HL-60/S4 treated with retinoic acid at 250 ng/mL for 4 days and 3 days (cell line): ENCODE measurements at regions not wholly inside any gene's neighbourhood (a gene's known extent, or its start where the extent isn't known, plus 50 kb on each side); places are given as distances from the start of the nearest gene placed in this dataset.
"Not testable (repeated sequence)": the region's sequence is repeated elsewhere in the genome, so short reads cannot be mapped to it uniquely, and the experiment has no call there.

Experiments
- in situ Hi-C: fragments of 300-500 bp; cut with MboI; formaldehyde crosslinking; loops from 2 replicates; pipeline ENCODE4 v1.7.0; 2022; ENCODE audit warnings: low sequenced_read_pairs

DNA sequence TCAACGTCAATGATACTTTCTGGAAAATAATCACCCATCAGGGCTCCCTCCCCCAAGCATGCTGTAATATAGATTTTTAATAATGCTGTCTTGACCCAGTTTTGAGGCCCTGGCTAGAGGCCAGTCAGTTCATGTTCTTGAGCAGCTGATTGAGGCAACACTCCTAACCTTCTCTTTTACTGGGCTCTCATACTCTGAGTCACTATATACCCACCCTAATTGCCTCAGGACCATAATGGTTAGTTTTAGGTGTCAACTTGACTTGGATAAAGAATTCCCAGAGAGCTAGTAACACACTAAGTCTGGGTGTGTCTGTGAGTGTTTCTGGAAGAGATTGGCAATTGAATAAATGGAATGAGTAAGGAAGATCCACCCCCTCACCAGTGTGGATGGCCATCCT lies 527.0 kb upstream of the ATP2B1 start:
- in situ Hi-C loops, result no loop called here

DNA sequence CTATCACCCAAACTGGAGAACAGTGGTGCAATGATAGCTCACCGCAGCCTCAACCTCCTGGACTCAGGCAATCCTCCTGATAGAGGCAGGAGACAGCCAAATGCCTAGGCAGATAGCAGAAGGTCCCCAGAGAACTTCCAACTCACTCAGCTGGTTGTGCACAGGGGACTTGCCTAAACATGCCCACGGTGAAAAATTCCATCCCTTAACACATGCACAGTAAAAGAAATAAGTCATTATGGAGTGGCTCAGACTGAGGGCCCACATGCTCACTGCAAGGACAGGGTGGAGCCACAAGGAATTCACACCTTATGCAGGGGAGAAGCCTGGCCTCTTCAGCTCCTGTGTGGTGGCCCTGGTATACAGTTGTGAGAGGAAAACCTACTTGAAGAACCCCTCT lies 525.8 kb upstream of the ATP2B1 start:
- in situ Hi-C loops, result no loop called here

DNA sequence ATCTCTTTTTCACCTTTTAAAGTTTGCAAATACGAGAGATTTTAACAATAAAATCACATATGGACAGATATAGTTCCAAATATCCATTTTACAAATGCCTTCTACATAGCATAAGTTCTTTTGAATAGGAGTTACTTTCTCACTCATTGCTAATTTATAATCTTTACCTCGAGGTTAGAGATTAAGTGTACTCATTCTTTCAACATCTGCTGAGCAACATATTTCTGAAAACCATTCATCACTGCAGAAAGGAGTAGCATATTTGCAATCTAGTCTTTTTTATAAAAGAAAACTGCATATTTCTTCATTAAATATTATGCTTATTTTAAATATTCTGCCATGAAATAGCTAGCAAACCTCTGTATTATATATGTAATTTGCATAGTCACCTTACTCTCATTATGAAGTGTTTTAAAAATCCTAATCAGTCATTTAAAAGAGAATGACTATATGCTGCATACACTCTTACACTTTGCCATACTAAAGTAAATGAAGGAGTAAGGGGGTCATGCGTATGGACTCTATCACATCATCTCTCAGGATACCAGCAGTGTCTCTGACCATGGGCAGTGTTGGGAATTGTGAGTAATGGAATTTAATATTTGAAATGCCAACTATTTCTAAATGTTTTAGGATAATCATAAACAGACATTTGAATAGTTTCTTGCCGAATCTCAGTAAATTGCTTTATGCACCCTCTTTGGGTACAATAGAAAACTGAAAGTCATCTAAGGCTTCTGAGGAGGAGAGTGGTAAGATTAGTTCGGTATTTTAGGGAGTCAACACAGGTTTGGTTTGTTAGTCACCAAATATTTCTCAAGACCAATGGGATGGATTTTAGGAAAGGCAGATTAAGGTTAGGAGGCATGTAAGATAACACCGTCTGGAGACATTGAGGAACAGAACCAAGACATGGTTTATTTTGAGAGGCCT lies 524.8 kb upstream of the ATP2B1 start:
- in situ Hi-C loops, result no loop called here

DNA sequence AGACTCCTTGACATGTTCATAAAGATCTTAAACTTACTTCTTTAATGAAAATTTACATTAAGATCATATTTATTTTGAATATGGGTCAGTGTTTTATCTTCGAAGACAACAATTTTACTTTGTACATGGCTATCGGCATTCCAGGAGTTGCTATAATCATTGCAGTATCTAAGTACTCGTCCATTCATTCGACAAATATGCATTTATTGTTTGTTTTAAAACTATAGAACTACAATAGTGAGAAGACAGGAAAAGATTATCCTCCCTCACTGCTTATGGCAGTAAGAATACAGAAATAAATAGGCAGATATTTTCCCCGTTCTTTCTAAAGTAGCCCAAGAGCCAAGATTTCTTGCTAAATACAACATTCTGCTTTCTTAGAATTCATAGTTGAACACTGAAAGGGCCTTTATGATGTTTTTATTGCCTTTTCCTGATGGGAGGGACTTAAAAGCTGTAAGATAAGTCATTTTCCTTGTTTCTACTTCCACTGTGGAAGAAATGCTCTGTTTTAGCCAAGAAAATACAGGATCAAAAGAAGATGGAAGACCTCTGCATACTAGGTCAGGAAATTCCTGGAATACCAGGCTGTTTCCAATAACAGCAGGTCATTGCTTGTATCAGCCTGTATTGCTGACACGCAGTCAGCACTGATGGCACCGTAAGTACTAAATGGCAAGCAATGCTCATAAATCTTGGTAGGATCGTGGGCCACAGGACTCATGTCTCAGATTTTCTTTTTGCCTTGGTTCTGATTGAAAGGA lies 521.0 kb upstream of the ATP2B1 start:
- in situ Hi-C loops, result no loop called here

GRCh38 chr12:90226211-90226610 lies 517.6 kb upstream of the ATP2B1 start:
- in situ Hi-C loops, result no loop called here

- in situ Hi-C loops, result no loop called here
Measured at GRCh38 chr12:90216815-90217214, 508.2 kb upstream of the ATP2B1 start.

DNA sequence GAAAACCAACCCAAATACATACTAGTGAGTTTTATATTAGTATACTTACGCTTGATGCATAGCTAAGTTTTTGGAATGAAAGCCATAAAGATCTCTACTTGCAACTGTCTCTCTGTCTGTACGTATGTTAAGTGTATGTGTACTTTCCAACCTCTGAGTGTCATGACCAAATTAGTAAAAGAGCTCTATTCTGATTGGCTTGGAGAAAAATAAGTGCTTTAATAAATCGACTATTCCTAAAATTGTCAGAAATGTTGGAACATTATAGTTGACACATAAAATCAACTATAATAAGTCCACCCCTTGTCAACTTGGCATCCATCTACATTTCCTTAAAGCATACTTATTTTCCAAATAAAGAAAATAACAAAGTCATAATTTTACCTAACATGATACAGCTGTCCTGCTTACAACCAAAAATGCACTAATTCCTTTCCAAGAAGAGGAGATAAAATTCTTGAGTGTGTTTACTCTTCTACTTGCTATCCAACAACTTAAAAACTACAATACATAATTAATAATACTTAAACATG lies 507.4 kb upstream of the ATP2B1 start:
- in situ Hi-C loops, result no loop called here

DNA sequence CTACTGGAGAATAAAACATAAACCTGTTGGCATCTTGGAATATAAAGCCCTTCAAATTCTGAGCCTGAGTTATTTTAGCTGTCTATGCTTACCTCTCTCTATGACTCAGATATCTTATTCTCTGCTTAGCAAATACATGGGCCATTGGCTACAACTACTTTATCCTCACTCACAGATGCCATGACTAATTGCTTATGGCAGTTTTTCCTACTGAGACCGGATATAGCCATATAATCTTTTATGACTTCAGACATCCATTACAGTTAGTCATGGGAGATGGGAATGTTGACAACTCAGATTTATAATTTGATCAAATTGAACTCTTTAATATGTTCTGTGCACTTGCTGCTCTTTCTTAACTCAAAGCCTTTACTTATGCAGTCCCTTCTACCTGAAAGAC lies 502.4 kb upstream of the ATP2B1 start:
- in situ Hi-C loops, result no loop called here

- in situ Hi-C loops, result no loop called here
Measured at GRCh38 chr12:90209029-90209428, 500.4 kb upstream of the ATP2B1 start.

DNA sequence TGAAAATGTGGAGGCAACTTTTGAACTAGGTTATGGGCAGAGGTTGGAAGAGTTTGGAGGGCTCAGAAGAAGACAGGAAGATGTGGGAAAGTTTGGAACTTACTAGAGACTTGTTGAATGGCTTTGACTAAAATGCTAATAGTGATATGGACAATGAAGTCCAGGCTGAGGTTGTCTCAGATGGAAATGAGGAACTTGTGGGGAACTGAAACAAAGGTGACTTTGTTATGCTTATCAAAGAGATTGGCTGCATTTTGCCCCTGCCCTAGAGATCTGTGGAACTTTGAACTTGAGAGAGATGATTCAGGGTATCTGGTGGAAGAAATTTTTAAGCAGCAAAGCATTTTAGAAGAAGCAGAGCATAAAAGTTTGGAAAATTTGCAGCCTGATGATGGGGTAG lies 499.7 kb upstream of the ATP2B1 start:
- in situ Hi-C loops, result not testable (repeated sequence)

GRCh38 chr12:90207799-90208198 lies 499.2 kb upstream of the ATP2B1 start:
- in situ Hi-C loops, result no loop called here

DNA sequence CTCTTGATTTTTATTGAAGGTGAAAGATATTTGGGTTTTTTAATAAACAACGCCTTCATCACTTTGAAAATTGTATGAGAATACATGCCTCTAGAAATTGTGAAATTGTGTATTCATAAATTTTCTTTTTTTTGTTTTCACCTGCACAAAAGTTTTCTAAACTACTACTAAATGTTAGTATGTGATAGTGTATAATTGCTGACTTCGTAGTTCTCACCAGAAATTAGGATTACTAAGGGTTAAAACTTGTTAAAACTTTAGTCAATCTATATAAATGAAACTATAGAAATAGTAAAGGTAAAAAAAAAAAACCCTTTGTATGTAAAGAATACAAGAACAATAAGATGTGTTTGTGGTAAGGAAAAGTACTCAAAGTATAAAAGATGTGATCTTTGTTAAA lies 496.5 kb upstream of the ATP2B1 start:
- in situ Hi-C loops, result no loop called here

DNA sequence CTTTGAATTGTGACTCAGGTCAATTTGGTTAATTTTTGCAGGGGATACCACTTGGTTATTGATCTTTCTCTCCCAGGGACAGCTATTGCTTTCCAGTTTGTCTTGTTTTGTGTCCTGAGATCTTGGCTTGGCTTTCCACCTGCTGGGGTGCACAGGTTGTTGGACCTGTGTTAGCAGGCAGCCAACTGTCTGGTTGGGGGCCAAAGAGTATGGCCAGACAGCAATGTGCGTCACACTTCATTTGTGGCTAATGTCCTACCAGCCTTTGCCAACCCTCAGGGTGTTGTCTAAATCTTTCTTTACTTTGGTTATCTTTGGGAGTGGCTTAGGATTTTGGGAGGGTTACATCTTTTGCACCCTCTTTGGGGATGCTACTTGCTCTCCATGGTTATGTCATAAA lies 494.9 kb upstream of the ATP2B1 start:
- in situ Hi-C loops, result no loop called here

GRCh38 chr12:90199006-90199405 lies 490.4 kb upstream of the ATP2B1 start:
- in situ Hi-C loops, result no loop called here

GRCh38 chr12:90193500-90193899 lies 484.9 kb upstream of the ATP2B1 start:
- in situ Hi-C loops, result no loop called here

DNA sequence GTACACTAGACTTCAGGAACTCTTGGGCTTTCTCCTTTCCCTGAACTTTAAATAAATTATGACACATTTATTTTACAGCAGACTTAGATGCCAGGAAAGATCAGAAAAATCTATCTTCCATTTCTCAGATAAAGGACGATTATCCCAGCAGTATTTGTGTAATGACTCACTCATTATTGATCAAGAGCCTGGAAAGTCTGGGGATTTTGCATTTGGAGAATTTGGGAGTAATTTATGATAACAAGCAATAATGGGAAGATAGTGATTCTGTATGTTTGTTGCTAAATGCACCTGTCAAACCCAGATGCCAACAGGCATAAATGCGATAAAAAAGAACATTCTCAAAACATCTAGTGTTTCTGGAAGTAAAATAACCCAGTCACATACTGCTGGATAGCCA lies 480.2 kb upstream of the ATP2B1 start:
- in situ Hi-C loops, result no loop called here

- in situ Hi-C loops, result no loop called here
Measured at GRCh38 chr12:90183201-90183600, 474.6 kb upstream of the ATP2B1 start.

- in situ Hi-C loops, result no loop called here
Measured at GRCh38 chr12:90181216-90181615, 472.6 kb upstream of the ATP2B1 start.

GRCh38 chr12:90174956-90175355 lies 466.3 kb upstream of the ATP2B1 start:
- in situ Hi-C loops, result no loop called here

DNA sequence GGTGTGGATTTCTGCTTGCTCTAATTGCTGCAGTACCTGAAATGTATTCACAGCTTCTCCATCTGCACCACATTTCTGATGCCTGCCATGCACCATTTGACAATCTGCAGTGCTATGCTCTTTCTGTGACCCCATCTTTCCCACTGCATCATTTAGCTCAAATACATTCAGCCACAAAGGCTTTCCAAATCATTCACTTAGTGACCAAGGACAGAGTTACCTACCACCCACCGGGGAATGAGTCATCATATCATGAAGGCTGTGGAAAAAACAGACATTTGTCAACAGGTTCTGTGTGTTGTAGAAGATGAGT lies 465.5 kb upstream of the ATP2B1 start:
- in situ Hi-C loops, result no loop called here

- in situ Hi-C loops, result no loop called here
Measured at GRCh38 chr12:90173499-90174197, 465.0 kb upstream of the ATP2B1 start.
